ENCODE measurements at regions not wholly inside any gene's neighbourhood (a gene's known extent, or its start where the extent isn't known, plus 50 kb on each side); places are given as distances from the start of the nearest gene placed in this dataset.
"Not testable (repeated sequence)": the region's sequence is repeated elsewhere in the genome, so short reads cannot be mapped to it uniquely, and the experiment has no call there.

- no peak for DNase-seq (ENCODE audit: low spot score)
Measured at GRCh38 chr5:17400724-17401469, 97.1 kb upstream of the TAF11L2 start.

- DNase-seq (ENCODE audit: low spot score): no peak
Measured at GRCh38 chr5:17401470-17402288, 96.4 kb upstream of the TAF11L2 start.

- DNase-seq (ENCODE audit: low spot score): no peak
Measured at GRCh38 chr5:17402289-17403121, 95.5 kb upstream of the TAF11L2 start.

- no peak for DNase-seq (ENCODE audit: low spot score)
Measured at GRCh38 chr5:17403695-17404490, 94.1 kb upstream of the TAF11L2 start.

- DNase-seq (ENCODE audit: low spot score): no peak
Measured at GRCh38 chr5:17405976-17406375, 92.1 kb upstream of the TAF11L2 start.

- DNase-seq (ENCODE audit: low spot score): no peak
Measured at GRCh38 chr5:17406423-17406838, 91.6 kb upstream of the TAF11L2 start.

- DNase-seq (ENCODE audit: low spot score): no peak
Measured at GRCh38 chr5:17411436-17412402, 86.3 kb upstream of the TAF11L2 start.

- no peak for DNase-seq (ENCODE audit: low spot score)
Measured at GRCh38 chr5:17412760-17413671, 85.0 kb upstream of the TAF11L2 start.

- no peak for DNase-seq (ENCODE audit: low spot score)
Measured at GRCh38 chr5:17413691-17414090, 84.3 kb upstream of the TAF11L2 start.

- no peak for DNase-seq (ENCODE audit: low spot score)
Measured at GRCh38 chr5:17415321-17415758, 82.7 kb upstream of the TAF11L2 start.

GRCh38 chr5:17416374-17416773 lies 81.7 kb upstream of the TAF11L2 start:
- DNase-seq (ENCODE audit: low spot score): not testable (repeated sequence)

GRCh38 chr5:17424674-17425073 lies 73.4 kb upstream of the TAF11L2 start:
- DNase-seq (ENCODE audit: low spot score): no peak

GRCh38 chr5:17425385-17426070 lies 72.5 kb upstream of the TAF11L2 start:
- no peak for DNase-seq (ENCODE audit: low spot score)

- no peak for DNase-seq (ENCODE audit: low spot score)
Measured at GRCh38 chr5:17426104-17426749, 71.8 kb upstream of the TAF11L2 start.

GRCh38 chr5:17428176-17428800 lies 69.7 kb upstream of the TAF11L2 start:
- DNase-seq (ENCODE audit: low spot score): no peak

GRCh38 chr5:17429353-17429752 lies 68.7 kb upstream of the TAF11L2 start:
- no peak for DNase-seq (ENCODE audit: low spot score)

- DNase-seq (ENCODE audit: low spot score): no peak
Measured at GRCh38 chr5:17430241-17430640, 67.8 kb upstream of the TAF11L2 start.

All from globus pallidus (tissue), 1 donor.